GM23338 (cell line): ENCODE measurements at regions not wholly inside any gene's neighbourhood (a gene's known extent, or its start where the extent isn't known, plus 50 kb on each side); places are given as distances from the start of the nearest gene placed in this dataset.

Experiments used
- EZH2phosphoT487 ChIP-seq: fragments of 200-600 bp; sonication (generic); IDR thresholded peaks from one replicate; pipeline ENCODE4 v1.8.1; 2018; ENCODE audit warnings: antibody characterized with exemption; ENCODE audit not compliant: unreplicated experiment
- JUNB ChIP-seq: IDR thresholded peaks from one replicate; pipeline ENCODE4 v1.6.1; 2016; ENCODE audit warnings: antibody characterized with exemption; ENCODE audit not compliant: unreplicated experiment
- NANOG ChIP-seq: IDR thresholded peaks from 2 replicates; pipeline ENCODE4 v1.6.1; 2016; ENCODE audit warnings: antibody characterized with exemption, borderline replicate concordance
- POLR2AphosphoS5 ChIP-seq: IDR thresholded peaks from 2 replicates; pipeline ENCODE4 v1.6.1; 2016; ENCODE audit warnings: antibody characterized with exemption, low read depth
- STAT1 ChIP-seq: IDR thresholded peaks from one replicate; pipeline ENCODE4 v1.6.1; 2016; ENCODE audit warnings: antibody characterized with exemption; ENCODE audit not compliant: unreplicated experiment
- ZNF114 ChIP-seq: fragments of 250-450 bp; sonication (Bioruptor Pico); IDR thresholded peaks from 2 replicates; pipeline ENCODE4 v1.5.0; 2020; ENCODE audit warnings: mild to moderate bottlenecking, moderate library complexity
- TF ChIP-seq, protein P1 (sequence below): fragments of 250-450 bp; sonication (Bioruptor Pico); IDR thresholded peaks from 2 replicates; pipeline ENCODE4 v1.5.0; 2020; ENCODE audit warnings: mild to moderate bottlenecking, moderate library complexity
- TF ChIP-seq, protein P2 (sequence below): IDR thresholded peaks from one replicate; pipeline ENCODE4 v1.6.1; 2018; ENCODE audit warnings: antibody characterized with exemption; ENCODE audit not compliant: unreplicated experiment
- TF ChIP-seq, protein P3 (sequence below), 2 experiments: fragments of 200-600 bp in 1 of 2; sonication (generic) in 1 of 2; conservative IDR thresholded peaks; 2 replicates each; pipeline versions ENCODE4 v1.5.1 to v1.6.1; 2016 to 2017; ENCODE audit warnings: antibody characterized with exemption in 2 of 2, low read depth in 2 of 2, mild to moderate bottlenecking in 2 of 2, moderate library complexity in 1 of 2

DNA sequence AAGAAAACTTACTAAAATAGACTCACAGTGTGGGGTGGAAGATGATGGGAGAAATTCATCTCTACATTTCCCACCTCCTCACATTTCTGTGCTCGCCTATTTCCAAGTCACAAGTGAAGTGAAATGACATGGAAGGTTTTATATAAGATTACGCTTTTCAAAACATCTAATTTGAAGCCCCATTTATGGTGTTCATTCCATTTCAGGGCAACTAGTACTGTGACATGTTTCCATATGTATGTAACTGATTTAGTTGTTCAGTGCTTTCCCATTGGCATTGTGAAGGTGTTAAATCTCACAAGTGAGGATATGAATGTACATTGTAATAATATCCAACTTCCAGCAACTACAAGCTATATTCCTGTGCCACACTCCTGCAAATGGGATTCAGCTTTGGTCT is 1174.8 kb downstream of the CDH11 start (continued):
- TF ChIP-seq, protein P1, sequence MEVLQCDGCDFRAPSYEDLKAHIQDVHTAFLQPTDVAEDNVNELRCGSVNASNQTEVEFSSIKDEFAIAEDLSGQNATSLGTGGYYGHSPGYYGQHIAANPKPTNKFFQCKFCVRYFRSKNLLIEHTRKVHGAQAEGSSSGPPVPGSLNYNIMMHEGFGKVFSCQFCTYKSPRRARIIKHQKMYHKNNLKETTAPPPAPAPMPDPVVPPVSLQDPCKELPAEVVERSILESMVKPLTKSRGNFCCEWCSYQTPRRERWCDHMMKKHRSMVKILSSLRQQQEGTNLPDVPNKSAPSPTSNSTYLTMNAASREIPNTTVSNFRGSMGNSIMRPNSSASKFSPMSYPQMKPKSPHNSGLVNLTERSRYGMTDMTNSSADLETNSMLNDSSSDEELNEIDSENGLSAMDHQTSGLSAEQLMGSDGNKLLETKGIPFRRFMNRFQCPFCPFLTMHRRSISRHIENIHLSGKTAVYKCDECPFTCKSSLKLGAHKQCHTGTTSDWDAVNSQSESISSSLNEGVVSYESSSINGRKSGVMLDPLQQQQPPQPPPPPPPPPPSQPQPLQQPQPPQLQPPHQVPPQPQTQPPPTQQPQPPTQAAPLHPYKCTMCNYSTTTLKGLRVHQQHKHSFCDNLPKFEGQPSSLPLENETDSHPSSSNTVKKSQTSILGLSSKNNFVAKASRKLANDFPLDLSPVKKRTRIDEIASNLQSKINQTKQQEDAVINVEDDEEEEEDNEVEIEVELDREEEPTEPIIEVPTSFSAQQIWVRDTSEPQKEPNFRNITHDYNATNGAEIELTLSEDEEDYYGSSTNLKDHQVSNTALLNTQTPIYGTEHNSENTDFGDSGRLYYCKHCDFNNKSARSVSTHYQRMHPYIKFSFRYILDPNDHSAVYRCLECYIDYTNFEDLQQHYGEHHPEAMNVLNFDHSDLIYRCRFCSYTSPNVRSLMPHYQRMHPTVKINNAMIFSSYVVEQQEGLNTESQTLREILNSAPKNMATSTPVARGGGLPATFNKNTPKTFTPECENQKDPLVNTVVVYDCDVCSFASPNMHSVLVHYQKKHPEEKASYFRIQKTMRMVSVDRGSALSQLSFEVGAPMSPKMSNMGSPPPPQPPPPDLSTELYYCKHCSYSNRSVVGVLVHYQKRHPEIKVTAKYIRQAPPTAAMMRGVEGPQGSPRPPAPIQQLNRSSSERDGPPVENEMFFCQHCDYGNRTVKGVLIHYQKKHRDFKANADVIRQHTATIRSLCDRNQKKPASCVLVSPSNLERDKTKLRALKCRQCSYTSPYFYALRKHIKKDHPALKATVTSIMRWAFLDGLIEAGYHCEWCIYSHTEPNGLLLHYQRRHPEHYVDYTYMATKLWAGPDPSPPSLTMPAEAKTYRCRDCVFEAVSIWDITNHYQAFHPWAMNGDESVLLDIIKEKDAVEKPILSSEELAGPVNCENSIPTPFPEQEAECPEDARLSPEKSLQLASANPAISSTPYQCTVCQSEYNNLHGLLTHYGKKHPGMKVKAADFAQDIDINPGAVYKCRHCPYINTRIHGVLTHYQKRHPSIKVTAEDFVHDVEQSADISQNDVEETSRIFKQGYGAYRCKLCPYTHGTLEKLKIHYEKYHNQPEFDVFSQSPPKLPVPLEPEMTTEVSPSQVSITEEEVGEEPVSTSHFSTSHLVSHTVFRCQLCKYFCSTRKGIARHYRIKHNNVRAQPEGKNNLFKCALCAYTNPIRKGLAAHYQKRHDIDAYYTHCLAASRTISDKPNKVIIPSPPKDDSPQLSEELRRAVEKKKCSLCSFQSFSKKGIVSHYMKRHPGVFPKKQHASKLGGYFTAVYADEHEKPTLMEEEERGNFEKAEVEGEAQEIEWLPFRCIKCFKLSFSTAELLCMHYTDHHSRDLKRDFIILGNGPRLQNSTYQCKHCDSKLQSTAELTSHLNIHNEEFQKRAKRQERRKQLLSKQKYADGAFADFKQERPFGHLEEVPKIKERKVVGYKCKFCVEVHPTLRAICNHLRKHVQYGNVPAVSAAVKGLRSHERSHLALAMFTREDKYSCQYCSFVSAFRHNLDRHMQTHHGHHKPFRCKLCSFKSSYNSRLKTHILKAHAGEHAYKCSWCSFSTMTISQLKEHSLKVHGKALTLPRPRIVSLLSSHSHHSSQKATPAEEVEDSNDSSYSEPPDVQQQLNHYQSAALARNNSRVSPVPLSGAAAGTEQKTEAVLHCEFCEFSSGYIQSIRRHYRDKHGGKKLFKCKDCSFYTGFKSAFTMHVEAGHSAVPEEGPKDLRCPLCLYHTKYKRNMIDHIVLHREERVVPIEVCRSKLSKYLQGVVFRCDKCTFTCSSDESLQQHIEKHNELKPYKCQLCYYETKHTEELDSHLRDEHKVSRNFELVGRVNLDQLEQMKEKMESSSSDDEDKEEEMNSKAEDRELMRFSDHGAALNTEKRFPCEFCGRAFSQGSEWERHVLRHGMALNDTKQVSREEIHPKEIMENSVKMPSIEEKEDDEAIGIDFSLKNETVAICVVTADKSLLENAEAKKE (CRISPR knock-in tag): no peak
- no peak for TF ChIP-seq STAT1
- TF ChIP-seq EZH2phosphoT487: no peak
- TF ChIP-seq NANOG: no peak
- TF ChIP-seq, protein P2, sequence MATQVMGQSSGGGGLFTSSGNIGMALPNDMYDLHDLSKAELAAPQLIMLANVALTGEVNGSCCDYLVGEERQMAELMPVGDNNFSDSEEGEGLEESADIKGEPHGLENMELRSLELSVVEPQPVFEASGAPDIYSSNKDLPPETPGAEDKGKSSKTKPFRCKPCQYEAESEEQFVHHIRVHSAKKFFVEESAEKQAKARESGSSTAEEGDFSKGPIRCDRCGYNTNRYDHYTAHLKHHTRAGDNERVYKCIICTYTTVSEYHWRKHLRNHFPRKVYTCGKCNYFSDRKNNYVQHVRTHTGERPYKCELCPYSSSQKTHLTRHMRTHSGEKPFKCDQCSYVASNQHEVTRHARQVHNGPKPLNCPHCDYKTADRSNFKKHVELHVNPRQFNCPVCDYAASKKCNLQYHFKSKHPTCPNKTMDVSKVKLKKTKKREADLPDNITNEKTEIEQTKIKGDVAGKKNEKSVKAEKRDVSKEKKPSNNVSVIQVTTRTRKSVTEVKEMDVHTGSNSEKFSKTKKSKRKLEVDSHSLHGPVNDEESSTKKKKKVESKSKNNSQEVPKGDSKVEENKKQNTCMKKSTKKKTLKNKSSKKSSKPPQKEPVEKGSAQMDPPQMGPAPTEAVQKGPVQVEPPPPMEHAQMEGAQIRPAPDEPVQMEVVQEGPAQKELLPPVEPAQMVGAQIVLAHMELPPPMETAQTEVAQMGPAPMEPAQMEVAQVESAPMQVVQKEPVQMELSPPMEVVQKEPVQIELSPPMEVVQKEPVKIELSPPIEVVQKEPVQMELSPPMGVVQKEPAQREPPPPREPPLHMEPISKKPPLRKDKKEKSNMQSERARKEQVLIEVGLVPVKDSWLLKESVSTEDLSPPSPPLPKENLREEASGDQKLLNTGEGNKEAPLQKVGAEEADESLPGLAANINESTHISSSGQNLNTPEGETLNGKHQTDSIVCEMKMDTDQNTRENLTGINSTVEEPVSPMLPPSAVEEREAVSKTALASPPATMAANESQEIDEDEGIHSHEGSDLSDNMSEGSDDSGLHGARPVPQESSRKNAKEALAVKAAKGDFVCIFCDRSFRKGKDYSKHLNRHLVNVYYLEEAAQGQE: no peak
- TF ChIP-seq, protein P3, sequence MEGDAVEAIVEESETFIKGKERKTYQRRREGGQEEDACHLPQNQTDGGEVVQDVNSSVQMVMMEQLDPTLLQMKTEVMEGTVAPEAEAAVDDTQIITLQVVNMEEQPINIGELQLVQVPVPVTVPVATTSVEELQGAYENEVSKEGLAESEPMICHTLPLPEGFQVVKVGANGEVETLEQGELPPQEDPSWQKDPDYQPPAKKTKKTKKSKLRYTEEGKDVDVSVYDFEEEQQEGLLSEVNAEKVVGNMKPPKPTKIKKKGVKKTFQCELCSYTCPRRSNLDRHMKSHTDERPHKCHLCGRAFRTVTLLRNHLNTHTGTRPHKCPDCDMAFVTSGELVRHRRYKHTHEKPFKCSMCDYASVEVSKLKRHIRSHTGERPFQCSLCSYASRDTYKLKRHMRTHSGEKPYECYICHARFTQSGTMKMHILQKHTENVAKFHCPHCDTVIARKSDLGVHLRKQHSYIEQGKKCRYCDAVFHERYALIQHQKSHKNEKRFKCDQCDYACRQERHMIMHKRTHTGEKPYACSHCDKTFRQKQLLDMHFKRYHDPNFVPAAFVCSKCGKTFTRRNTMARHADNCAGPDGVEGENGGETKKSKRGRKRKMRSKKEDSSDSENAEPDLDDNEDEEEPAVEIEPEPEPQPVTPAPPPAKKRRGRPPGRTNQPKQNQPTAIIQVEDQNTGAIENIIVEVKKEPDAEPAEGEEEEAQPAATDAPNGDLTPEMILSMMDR (conservative IDR thresholded peaks at IDR 0.05; ENCODE audit: low read depth in 2 of 2): no peak
- TF ChIP-seq JUNB: no peak
- TF ChIP-seq ZNF114 (CRISPR knock-in tag): no peak
- no peak for TF ChIP-seq POLR2AphosphoS5
